Activated CD4-positive, alpha-beta T cell treated with anti-CD3 and anti-CD28 coated beads for 36 hours (primary cell): ENCODE measurements at regions not wholly inside any gene's neighbourhood (a gene's known extent, or its start where the extent isn't known, plus 50 kb on each side); places are given as distances from the start of the nearest gene placed in this dataset.

ENCODE experiments used
- ATAC-seq: fragments of 200-7000 bp; cut with Tn5 transposase; one replicate; pipeline ENCODE4 v1.10.0; 2021; ENCODE audit warnings: mild to moderate bottlenecking, moderate library complexity
- CTCF ChIA-PET: fragments of 350-600 bp; sonication (Branson Sonifier 250); formaldehyde crosslinking; loops from one replicate; lab custom pipeline; 2021; ENCODE audit warnings: antibody characterized with exemption; lab: Charles Lee
- POLR2A ChIA-PET: fragments of 350-600 bp; sonication (Branson Sonifier 250); formaldehyde crosslinking; loops from one replicate; lab custom pipeline; 2021; ENCODE audit warnings: antibody characterized with exemption, inconsistent platforms; lab: Charles Lee
- DNase-seq: peaks from one replicate; pipeline ENCODE4 v3.0.0-alpha.2; 2020
- H3K27ac Mint-ChIP-seq: one replicate; pipeline ENCODE4 v1.8.0; 2021; ENCODE audit warnings: mixed read lengths
- H3K27me3 Mint-ChIP-seq: one replicate; pipeline ENCODE4 v1.8.0; 2021; ENCODE audit warnings: mixed read lengths
- H3K36me3 Mint-ChIP-seq: one replicate; pipeline ENCODE4 v1.8.0; 2021; ENCODE audit warnings: low read depth, mixed read lengths
- H3K4me1 Mint-ChIP-seq: one replicate; pipeline ENCODE4 v1.8.0; 2021; ENCODE audit warnings: mixed read lengths
- H3K4me3 Mint-ChIP-seq: one replicate; pipeline ENCODE4 v1.8.0; 2021; ENCODE audit warnings: mild to moderate bottlenecking, moderate library complexity, mixed read lengths
- H3K9me3 Mint-ChIP-seq: one replicate; pipeline ENCODE4 v1.8.0; 2021; ENCODE audit warnings: low read depth, mixed read lengths
- intact Hi-C, 2 experiments: fragments of 100-400 bp; cut with DNase I in 1 of 2; cut with micrococcal nuclease in 1 of 2; formaldehyde crosslinking; loops; one replicate each; pipeline versions ENCODE4 v1.14.2 to v1.15.1; 2022 to 2024; cut with DNase I, micrococcal nuclease

- Mint-ChIP-seq H3K4me1 (no peaks in the 10 kb centered on the region), H3K4me3 (no peak overlapping the region), H3K9me3 (peaks cover 3% of the 10 kb centered on the region), H3K27me3 (no peaks in the 10 kb centered on the region), H3K27ac (no peak overlapping the region), H3K36me3 (no peaks in the 10 kb centered on the region)
- intact Hi-C loops = no loop called here
- DNase-seq = no peak
- POLR2A ChIA-PET = no interaction called here
- CTCF ChIA-PET = interaction anchor here (0.6 kb wide), 1 partner anchor 231 kb away, joined by 3 read pairs; no protein-coding TSS in a partner anchor
- ATAC-seq = no peak
Measured at GRCh38 chr3:155029941-155030340, 50.2 kb upstream of the MME start.

GRCh38 chr3:155026999-155027591 lies 53.0 kb upstream of the MME start:
- Mint-ChIP-seq H3K4me3 (no peak overlapping the region), H3K27ac (no peak overlapping the region), H3K27me3 (no peaks in the 10 kb centered on the region), H3K4me1 (no peaks in the 10 kb centered on the region), H3K36me3 (no peaks in the 10 kb centered on the region), H3K9me3 (peaks cover 3% of the 10 kb centered on the region)
- DNase-seq (no peak), ATAC-seq (no peak)
- POLR2A ChIA-PET = no interaction called here
- CTCF ChIA-PET = no interaction called here
- intact Hi-C loops = no loop called here

- DNase-seq (no peak), ATAC-seq (no peak)
- ChIA-PET CTCF (no interaction called here), POLR2A (no interaction called here)
- Mint-ChIP-seq H3K36me3 (no peaks in the 10 kb centered on the region), H3K27me3 (no peaks in the 10 kb centered on the region), H3K4me1 (no peaks in the 10 kb centered on the region), H3K9me3 (no peaks in the 10 kb centered on the region), H3K4me3 (no peak overlapping the region), H3K27ac (no peak overlapping the region)
- intact Hi-C loops = no loop called here
Measured at GRCh38 chr3:155024006-155024638, 56.0 kb upstream of the MME start.

GRCh38 chr3:155022896-155023295 lies 57.2 kb upstream of the MME start:
- Mint-ChIP-seq H3K9me3 (no peaks in the 10 kb centered on the region), H3K4me3 (no peak overlapping the region), H3K27ac (no peak overlapping the region), H3K27me3 (no peaks in the 10 kb centered on the region), H3K36me3 (no peaks in the 10 kb centered on the region), H3K4me1 (no peaks in the 10 kb centered on the region)
- DNase-seq (no peak), ATAC-seq (no peak)
- ChIA-PET POLR2A (no interaction called here), CTCF (no interaction called here)
- intact Hi-C loops = no loop called here

- no peaks in the 10 kb centered on the region for H3K27me3 Mint-ChIP-seq
Measured at GRCh38 chr3:155019575-155019974, 60.5 kb upstream of the MME start.

GRCh38 chr3:155018621-155019330 lies 61.3 kb upstream of the MME start:
- H3K36me3 Mint-ChIP-seq = no peaks in the 10 kb centered on the region
- H3K27me3 Mint-ChIP-seq = no peaks in the 10 kb centered on the region
- CTCF ChIA-PET = no interaction called here
- intact Hi-C loops = no loop called here
- POLR2A ChIA-PET = no interaction called here
- no peak for DNase-seq
- H3K9me3 Mint-ChIP-seq = no peaks in the 10 kb centered on the region
- no peaks in the 10 kb centered on the region for H3K4me1 Mint-ChIP-seq
- H3K4me3 Mint-ChIP-seq = no peak overlapping the region
- H3K27ac Mint-ChIP-seq = no peak overlapping the region
- ATAC-seq = no peak

More at GRCh38 chr3:155019575-155019974, 60.5 kb upstream of the MME start:
- intact Hi-C loops = no loop called here
- H3K27ac Mint-ChIP-seq = no peak overlapping the region
- ATAC-seq (no peak), DNase-seq (no peak)
- no peaks in the 10 kb centered on the region for H3K36me3 Mint-ChIP-seq
- CTCF ChIA-PET = no interaction called here
- POLR2A ChIA-PET = no interaction called here
- no peaks in the 10 kb centered on the region for H3K4me1 Mint-ChIP-seq
- no peaks in the 10 kb centered on the region for H3K9me3 Mint-ChIP-seq
- no peak overlapping the region for H3K4me3 Mint-ChIP-seq

- ATAC-seq = no peak
- POLR2A ChIA-PET = no interaction called here
Measured at GRCh38 chr3:155015776-155016436, 64.2 kb upstream of the MME start.

GRCh38 chr3:155014953-155015352 lies 65.2 kb upstream of the MME start:
- no peak for DNase-seq
- Mint-ChIP-seq H3K9me3 (no peaks in the 10 kb centered on the region), H3K27ac (no peak overlapping the region), H3K27me3 (peaks cover 2% of the 10 kb centered on the region), H3K4me1 (no peaks in the 10 kb centered on the region), H3K36me3 (no peaks in the 10 kb centered on the region), H3K4me3 (no peak overlapping the region)
- no peak for ATAC-seq
- ChIA-PET POLR2A (no interaction called here), CTCF (no interaction called here)
- intact Hi-C loops = no loop called here

More at GRCh38 chr3:155015776-155016436, 64.2 kb upstream of the MME start:
- no peak for DNase-seq
- H3K36me3 Mint-ChIP-seq = no peaks in the 10 kb centered on the region
- H3K27me3 Mint-ChIP-seq = peaks cover 2% of the 10 kb centered on the region
- H3K27ac Mint-ChIP-seq = no peak overlapping the region
- intact Hi-C loops = no loop called here
- H3K9me3 Mint-ChIP-seq = no peaks in the 10 kb centered on the region
- no peaks in the 10 kb centered on the region for H3K4me1 Mint-ChIP-seq
- H3K4me3 Mint-ChIP-seq = no peak overlapping the region
- CTCF ChIA-PET = no interaction called here

- CTCF ChIA-PET = no interaction called here
- H3K27ac Mint-ChIP-seq = no peak overlapping the region
- intact Hi-C loops = no loop called here
- ATAC-seq = no peak
- no peaks in the 10 kb centered on the region for H3K4me1 Mint-ChIP-seq
- POLR2A ChIA-PET = no interaction called here
- H3K36me3 Mint-ChIP-seq = no peaks in the 10 kb centered on the region
- DNase-seq = no peak
- H3K27me3 Mint-ChIP-seq = peaks cover 2% of the 10 kb centered on the region
- H3K9me3 Mint-ChIP-seq = no peaks in the 10 kb centered on the region
- H3K4me3 Mint-ChIP-seq = no peak overlapping the region
Measured at GRCh38 chr3:155013427-155013826, 66.7 kb upstream of the MME start.

GRCh38 chr3:155012584-155012983 lies 67.5 kb upstream of the MME start:
- H3K4me3 Mint-ChIP-seq = no peak overlapping the region
- CTCF ChIA-PET = interaction anchor here (0.6 kb wide), 1 partner anchor 690 kb away, joined by 3 read pairs; no protein-coding TSS in a partner anchor
- no peaks in the 10 kb centered on the region for H3K4me1 Mint-ChIP-seq
- intact Hi-C loops = no loop called here
- POLR2A ChIA-PET = no interaction called here
- DNase-seq (no peak), ATAC-seq (no peak)
- no peaks in the 10 kb centered on the region for H3K36me3 Mint-ChIP-seq
- H3K9me3 Mint-ChIP-seq = no peaks in the 10 kb centered on the region
- H3K27me3 Mint-ChIP-seq = peaks cover 2% of the 10 kb centered on the region
- H3K27ac Mint-ChIP-seq = no peak overlapping the region

GRCh38 chr3:155010416-155010815 lies 69.7 kb upstream of the MME start:
- Mint-ChIP-seq H3K27ac (no peak overlapping the region), H3K4me3 (no peak overlapping the region), H3K9me3 (no peaks in the 10 kb centered on the region), H3K36me3 (no peaks in the 10 kb centered on the region), H3K4me1 (no peaks in the 10 kb centered on the region), H3K27me3 (peaks cover 2% of the 10 kb centered on the region)
- intact Hi-C loops = no loop called here
- no peak for DNase-seq
- POLR2A ChIA-PET = no interaction called here
- ATAC-seq = no peak
- CTCF ChIA-PET = no interaction called here
